LNCAP (cell line): ENCODE measurements at regions not wholly inside any gene's neighbourhood (a gene's known extent, or its start where the extent isn't known, plus 50 kb on each side); places are given as distances from the start of the nearest gene placed in this dataset.

ENCODE experiments used
- TF ChIP-seq, protein P1 (sequence below): fragments of 450-650 bp; IDR thresholded peaks from 2 replicates; pipeline ENCODE4 v1.5.1; 2017; ENCODE audit warnings: mild to moderate bottlenecking

DNA sequence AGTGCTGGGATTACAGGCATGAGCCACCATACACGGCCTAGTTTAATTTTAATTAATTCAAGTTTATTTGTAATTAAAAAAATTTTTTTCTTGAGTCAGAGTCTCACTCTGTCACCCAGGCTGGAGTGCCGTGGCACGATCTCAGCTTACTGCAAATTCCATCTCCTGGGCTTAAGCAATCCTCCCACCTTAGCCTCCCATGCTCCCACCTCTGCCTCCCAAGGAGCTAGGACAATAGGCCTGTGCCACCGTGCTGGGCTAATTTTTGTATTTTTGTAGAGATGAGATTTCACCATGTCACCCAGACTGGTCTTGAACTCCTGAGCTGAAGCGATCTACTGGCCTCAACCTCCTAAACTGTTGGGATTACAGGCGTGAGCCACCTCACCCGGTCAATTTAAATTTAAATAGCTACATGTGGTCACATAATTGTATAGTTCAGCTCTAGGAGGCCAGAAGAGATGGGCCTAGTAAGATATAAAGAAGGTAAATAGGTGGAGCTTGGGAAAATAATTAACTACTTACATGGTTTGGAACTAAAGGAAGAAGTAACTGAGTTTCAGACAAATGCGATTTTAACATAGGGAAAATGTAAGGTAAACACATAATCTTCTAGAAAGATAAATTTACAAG lies 220.0 kb upstream of the CITED2 start:
- TF ChIP-seq, protein P1, sequence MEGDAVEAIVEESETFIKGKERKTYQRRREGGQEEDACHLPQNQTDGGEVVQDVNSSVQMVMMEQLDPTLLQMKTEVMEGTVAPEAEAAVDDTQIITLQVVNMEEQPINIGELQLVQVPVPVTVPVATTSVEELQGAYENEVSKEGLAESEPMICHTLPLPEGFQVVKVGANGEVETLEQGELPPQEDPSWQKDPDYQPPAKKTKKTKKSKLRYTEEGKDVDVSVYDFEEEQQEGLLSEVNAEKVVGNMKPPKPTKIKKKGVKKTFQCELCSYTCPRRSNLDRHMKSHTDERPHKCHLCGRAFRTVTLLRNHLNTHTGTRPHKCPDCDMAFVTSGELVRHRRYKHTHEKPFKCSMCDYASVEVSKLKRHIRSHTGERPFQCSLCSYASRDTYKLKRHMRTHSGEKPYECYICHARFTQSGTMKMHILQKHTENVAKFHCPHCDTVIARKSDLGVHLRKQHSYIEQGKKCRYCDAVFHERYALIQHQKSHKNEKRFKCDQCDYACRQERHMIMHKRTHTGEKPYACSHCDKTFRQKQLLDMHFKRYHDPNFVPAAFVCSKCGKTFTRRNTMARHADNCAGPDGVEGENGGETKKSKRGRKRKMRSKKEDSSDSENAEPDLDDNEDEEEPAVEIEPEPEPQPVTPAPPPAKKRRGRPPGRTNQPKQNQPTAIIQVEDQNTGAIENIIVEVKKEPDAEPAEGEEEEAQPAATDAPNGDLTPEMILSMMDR = no peak

GRCh38 chr6:139593081-139593480 lies 218.6 kb upstream of the CITED2 start:
- TF ChIP-seq, protein P1 = no peak

GRCh38 chr6:139592011-139592410 lies 217.6 kb upstream of the CITED2 start:
- TF ChIP-seq, protein P1 = no peak

DNA sequence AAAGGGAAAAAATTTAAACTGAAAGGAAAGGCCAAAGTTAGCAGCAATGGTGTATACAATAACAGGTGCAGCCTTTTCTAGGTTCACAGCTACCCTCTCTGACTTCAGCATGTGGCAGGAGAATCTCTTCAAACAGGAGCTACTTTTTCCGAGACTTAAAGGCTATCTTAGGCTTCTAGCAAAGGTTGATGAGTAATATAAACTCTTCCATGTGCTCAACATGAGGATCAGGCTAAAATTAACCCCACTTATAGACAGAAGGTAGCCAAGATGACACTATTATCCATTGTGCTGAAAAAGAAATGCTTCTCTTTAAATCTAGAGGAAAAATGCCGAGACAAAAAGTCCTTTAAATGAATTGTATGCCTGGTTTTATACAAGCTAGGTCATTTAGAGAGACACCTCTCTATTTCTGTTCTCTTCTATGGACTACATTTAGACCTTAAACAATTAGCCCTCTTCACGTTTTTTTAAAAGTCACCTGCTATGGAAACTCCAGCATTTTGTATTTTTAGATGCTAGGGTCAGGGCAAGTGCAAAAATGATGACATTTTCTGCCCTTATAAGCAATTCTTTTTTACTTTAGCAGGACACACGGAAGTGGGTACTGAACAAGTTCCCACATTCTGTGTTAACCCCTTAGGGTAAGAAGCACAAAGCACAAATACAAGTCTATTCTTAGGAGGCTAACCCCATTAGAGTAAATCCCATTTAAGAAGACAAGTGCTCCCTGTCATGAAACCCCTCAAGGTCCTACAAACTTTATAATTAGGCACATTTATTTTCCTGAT lies 216.8 kb upstream of the CITED2 start:
- TF ChIP-seq, protein P1 = no peak

- TF ChIP-seq, protein P1 = no peak
Observed at GRCh38 chr6:139590206-139590605, 215.8 kb upstream of the CITED2 start.

DNA sequence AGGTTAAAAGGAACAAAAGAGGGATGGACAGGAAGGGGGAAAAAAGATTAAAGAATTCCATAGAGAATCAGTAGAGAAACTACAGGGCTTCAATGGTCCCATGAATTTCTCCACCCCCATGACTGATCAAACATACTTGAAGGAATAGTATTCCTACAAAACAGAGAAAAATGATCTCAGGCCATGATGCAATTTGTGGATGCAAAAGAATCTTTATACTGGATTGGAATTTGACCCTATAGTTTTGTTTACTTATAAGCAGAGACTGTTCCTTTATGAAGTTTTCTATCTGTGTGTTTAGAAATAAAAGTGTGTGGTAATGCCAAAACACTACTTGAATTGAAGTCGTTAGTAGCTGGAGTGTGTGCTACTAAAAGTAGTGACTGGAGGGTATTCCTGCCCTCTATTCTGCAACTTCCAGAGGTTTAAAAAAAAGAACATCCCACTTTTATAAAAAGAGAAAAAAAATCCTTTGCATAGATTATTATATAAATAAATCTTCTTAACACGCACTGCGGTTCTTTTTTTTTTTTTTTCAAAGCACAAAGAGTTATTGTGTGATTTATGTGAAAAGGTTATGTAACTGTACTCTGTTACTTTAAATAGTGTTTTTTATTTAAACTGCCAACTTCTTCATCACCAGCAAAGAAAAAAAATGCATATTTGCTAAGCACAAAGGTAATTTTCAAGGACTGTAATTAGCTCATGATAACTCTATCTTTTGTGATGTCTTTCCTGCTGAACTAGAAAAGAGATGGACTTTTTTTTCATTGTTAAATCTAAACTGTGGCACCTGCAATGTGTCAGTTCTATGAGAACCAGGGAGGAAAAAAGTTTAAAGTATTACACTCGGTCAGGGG lies 214.5 kb upstream of the CITED2 start:
- TF ChIP-seq, protein P1 = no peak

GRCh38 chr6:139588076-139588639 lies 213.7 kb upstream of the CITED2 start:
- TF ChIP-seq, protein P1 = no peak
